ENCODE measurements at regions not wholly inside any gene's neighbourhood (a gene's known extent, or its start where the extent isn't known, plus 50 kb on each side); places are given as distances from the start of the nearest gene placed in this dataset.

DNA sequence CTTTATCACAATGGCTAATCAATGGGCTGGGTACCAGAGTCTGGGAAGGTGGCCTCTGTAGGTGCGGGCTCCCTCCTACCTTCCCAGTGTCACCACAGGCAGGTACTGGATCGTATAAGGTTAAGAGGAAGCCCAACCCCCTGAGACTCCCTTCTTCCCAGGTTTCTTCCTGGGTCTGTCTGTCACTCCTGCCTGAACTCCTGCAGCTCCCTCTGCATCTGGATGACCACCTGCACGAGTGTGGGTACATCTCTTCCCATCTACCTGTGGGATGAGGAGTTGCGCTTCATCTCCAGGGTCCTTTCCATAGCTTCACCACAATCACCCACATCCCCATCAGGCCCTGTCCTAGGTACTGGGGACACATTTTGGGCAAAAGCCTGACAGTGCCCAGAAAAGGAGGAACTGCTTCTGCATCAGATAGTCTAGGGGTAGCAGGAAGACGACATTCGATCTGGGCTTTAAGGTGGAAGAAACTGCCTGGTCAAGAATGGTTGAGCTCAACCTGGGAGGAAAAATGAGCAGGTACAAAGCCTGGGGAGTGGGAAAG lies 112.2 kb upstream of the ALDH1B1 start:
- TF ChIP-seq, protein P1, sequence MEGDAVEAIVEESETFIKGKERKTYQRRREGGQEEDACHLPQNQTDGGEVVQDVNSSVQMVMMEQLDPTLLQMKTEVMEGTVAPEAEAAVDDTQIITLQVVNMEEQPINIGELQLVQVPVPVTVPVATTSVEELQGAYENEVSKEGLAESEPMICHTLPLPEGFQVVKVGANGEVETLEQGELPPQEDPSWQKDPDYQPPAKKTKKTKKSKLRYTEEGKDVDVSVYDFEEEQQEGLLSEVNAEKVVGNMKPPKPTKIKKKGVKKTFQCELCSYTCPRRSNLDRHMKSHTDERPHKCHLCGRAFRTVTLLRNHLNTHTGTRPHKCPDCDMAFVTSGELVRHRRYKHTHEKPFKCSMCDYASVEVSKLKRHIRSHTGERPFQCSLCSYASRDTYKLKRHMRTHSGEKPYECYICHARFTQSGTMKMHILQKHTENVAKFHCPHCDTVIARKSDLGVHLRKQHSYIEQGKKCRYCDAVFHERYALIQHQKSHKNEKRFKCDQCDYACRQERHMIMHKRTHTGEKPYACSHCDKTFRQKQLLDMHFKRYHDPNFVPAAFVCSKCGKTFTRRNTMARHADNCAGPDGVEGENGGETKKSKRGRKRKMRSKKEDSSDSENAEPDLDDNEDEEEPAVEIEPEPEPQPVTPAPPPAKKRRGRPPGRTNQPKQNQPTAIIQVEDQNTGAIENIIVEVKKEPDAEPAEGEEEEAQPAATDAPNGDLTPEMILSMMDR (conservative IDR thresholded peaks at IDR 0.05; ENCODE audit: low read depth in 2 of 2), result no peak
- no peak for TF ChIP-seq POLR2AphosphoS5 (IDR thresholded peaks at IDR 0.05; ENCODE audit: low read depth)
- no peak for TF ChIP-seq CREB1 (CRISPR knock-in tag; IDR thresholded peaks at IDR 0.05; ENCODE audit: low read depth)
- TF ChIP-seq STAT1 (IDR thresholded peaks at IDR 0.05; ENCODE audit: unreplicated experiment), result no peak
- TF ChIP-seq EZH2 (IDR thresholded peaks at IDR 0.05; ENCODE audit: low read depth, unreplicated experiment), result no peak
- TF ChIP-seq, protein P2, sequence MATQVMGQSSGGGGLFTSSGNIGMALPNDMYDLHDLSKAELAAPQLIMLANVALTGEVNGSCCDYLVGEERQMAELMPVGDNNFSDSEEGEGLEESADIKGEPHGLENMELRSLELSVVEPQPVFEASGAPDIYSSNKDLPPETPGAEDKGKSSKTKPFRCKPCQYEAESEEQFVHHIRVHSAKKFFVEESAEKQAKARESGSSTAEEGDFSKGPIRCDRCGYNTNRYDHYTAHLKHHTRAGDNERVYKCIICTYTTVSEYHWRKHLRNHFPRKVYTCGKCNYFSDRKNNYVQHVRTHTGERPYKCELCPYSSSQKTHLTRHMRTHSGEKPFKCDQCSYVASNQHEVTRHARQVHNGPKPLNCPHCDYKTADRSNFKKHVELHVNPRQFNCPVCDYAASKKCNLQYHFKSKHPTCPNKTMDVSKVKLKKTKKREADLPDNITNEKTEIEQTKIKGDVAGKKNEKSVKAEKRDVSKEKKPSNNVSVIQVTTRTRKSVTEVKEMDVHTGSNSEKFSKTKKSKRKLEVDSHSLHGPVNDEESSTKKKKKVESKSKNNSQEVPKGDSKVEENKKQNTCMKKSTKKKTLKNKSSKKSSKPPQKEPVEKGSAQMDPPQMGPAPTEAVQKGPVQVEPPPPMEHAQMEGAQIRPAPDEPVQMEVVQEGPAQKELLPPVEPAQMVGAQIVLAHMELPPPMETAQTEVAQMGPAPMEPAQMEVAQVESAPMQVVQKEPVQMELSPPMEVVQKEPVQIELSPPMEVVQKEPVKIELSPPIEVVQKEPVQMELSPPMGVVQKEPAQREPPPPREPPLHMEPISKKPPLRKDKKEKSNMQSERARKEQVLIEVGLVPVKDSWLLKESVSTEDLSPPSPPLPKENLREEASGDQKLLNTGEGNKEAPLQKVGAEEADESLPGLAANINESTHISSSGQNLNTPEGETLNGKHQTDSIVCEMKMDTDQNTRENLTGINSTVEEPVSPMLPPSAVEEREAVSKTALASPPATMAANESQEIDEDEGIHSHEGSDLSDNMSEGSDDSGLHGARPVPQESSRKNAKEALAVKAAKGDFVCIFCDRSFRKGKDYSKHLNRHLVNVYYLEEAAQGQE (IDR thresholded peaks at IDR 0.05; ENCODE audit: unreplicated experiment), result no peak
- TF ChIP-seq JUNB (IDR thresholded peaks at IDR 0.05; ENCODE audit: unreplicated experiment), result no peak
- TF ChIP-seq ZNF331 (CRISPR knock-in tag; IDR thresholded peaks at IDR 0.05; ENCODE audit: low read depth), result no peak
- TF ChIP-seq EZH2phosphoT487 (IDR thresholded peaks at IDR 0.05; ENCODE audit: unreplicated experiment), result no peak
- no peak for TF ChIP-seq ZNF114 (CRISPR knock-in tag; IDR thresholded peaks at IDR 0.05)
- TF ChIP-seq, protein P3, sequence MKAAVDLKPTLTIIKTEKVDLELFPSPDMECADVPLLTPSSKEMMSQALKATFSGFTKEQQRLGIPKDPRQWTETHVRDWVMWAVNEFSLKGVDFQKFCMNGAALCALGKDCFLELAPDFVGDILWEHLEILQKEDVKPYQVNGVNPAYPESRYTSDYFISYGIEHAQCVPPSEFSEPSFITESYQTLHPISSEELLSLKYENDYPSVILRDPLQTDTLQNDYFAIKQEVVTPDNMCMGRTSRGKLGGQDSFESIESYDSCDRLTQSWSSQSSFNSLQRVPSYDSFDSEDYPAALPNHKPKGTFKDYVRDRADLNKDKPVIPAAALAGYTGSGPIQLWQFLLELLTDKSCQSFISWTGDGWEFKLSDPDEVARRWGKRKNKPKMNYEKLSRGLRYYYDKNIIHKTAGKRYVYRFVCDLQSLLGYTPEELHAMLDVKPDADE (IDR thresholded peaks at IDR 0.05), result no peak
- TF ChIP-seq, protein P4, sequence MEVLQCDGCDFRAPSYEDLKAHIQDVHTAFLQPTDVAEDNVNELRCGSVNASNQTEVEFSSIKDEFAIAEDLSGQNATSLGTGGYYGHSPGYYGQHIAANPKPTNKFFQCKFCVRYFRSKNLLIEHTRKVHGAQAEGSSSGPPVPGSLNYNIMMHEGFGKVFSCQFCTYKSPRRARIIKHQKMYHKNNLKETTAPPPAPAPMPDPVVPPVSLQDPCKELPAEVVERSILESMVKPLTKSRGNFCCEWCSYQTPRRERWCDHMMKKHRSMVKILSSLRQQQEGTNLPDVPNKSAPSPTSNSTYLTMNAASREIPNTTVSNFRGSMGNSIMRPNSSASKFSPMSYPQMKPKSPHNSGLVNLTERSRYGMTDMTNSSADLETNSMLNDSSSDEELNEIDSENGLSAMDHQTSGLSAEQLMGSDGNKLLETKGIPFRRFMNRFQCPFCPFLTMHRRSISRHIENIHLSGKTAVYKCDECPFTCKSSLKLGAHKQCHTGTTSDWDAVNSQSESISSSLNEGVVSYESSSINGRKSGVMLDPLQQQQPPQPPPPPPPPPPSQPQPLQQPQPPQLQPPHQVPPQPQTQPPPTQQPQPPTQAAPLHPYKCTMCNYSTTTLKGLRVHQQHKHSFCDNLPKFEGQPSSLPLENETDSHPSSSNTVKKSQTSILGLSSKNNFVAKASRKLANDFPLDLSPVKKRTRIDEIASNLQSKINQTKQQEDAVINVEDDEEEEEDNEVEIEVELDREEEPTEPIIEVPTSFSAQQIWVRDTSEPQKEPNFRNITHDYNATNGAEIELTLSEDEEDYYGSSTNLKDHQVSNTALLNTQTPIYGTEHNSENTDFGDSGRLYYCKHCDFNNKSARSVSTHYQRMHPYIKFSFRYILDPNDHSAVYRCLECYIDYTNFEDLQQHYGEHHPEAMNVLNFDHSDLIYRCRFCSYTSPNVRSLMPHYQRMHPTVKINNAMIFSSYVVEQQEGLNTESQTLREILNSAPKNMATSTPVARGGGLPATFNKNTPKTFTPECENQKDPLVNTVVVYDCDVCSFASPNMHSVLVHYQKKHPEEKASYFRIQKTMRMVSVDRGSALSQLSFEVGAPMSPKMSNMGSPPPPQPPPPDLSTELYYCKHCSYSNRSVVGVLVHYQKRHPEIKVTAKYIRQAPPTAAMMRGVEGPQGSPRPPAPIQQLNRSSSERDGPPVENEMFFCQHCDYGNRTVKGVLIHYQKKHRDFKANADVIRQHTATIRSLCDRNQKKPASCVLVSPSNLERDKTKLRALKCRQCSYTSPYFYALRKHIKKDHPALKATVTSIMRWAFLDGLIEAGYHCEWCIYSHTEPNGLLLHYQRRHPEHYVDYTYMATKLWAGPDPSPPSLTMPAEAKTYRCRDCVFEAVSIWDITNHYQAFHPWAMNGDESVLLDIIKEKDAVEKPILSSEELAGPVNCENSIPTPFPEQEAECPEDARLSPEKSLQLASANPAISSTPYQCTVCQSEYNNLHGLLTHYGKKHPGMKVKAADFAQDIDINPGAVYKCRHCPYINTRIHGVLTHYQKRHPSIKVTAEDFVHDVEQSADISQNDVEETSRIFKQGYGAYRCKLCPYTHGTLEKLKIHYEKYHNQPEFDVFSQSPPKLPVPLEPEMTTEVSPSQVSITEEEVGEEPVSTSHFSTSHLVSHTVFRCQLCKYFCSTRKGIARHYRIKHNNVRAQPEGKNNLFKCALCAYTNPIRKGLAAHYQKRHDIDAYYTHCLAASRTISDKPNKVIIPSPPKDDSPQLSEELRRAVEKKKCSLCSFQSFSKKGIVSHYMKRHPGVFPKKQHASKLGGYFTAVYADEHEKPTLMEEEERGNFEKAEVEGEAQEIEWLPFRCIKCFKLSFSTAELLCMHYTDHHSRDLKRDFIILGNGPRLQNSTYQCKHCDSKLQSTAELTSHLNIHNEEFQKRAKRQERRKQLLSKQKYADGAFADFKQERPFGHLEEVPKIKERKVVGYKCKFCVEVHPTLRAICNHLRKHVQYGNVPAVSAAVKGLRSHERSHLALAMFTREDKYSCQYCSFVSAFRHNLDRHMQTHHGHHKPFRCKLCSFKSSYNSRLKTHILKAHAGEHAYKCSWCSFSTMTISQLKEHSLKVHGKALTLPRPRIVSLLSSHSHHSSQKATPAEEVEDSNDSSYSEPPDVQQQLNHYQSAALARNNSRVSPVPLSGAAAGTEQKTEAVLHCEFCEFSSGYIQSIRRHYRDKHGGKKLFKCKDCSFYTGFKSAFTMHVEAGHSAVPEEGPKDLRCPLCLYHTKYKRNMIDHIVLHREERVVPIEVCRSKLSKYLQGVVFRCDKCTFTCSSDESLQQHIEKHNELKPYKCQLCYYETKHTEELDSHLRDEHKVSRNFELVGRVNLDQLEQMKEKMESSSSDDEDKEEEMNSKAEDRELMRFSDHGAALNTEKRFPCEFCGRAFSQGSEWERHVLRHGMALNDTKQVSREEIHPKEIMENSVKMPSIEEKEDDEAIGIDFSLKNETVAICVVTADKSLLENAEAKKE (CRISPR knock-in tag; IDR thresholded peaks at IDR 0.05), result no peak

All from GM23338 (cell line).